CD14-positive monocyte (primary cell): ENCODE measurements at regions not wholly inside any gene's neighbourhood (a gene's known extent, or its start where the extent isn't known, plus 50 kb on each side); places are given as distances from the start of the nearest gene placed in this dataset.
"Not testable (repeated sequence)": the region's sequence is repeated elsewhere in the genome, so short reads cannot be mapped to it uniquely, and the experiment has no call there.

Experiments used
- DNase-seq, 3 donors: peaks; one replicate each; pipeline ENCODE4 v3.0.0-alpha.2; 2011 to 2022
- H2AFZ ChIP-seq: 2 replicates; pipeline ENCODE4 v1.6.0; 2012; ENCODE audit warnings: mild to moderate bottlenecking, low read depth, low read length, inconsistent platforms; ENCODE audit not compliant: insufficient read depth, poor library complexity, severe bottlenecking
- H3K27ac ChIP-seq, 2 donors: 1 replicate in 1 of 2; 2 replicates in 1 of 2; pipeline ENCODE4 v1.5.1; 2012 to 2013; ENCODE audit warnings: low read length in 2 of 2, control low read depth in 1 of 2, inconsistent platforms in 1 of 2, low read depth in 1 of 2, mild to moderate bottlenecking in 1 of 2
- H3K27me3 ChIP-seq, 2 donors: one replicate each; pipeline versions ENCODE4 v1.6.0 to v1.6.1; 2011 to 2013; ENCODE audit warnings: low read length in 2 of 2; ENCODE audit not compliant: control insufficient read depth in 2 of 2, insufficient read depth in 2 of 2
- H3K36me3 ChIP-seq, 2 donors: replicated peaks in 1 of 2; 1 replicate in 1 of 2; 2 replicates in 1 of 2; pipeline versions ENCODE4 v1.5.1 to v1.6.1; 2012 to 2013; ENCODE audit warnings: low read length in 2 of 2, control low read depth in 1 of 2, inconsistent platforms in 1 of 2, mild to moderate bottlenecking in 1 of 2; ENCODE audit not compliant: insufficient read depth in 2 of 2, control insufficient read depth in 1 of 2
- H3K4me1 ChIP-seq, 2 donors: 1 replicate in 1 of 2; 2 replicates in 1 of 2; pipeline versions ENCODE4 v1.5.1 to v1.6.1; 2012 to 2013; ENCODE audit warnings: low read length in 2 of 2, control low read depth in 1 of 2, inconsistent platforms in 1 of 2, mild to moderate bottlenecking in 1 of 2, moderate library complexity in 1 of 2; ENCODE audit not compliant: insufficient read depth in 2 of 2, control insufficient read depth in 1 of 2
- H3K4me2 ChIP-seq: replicated peaks from 2 replicates; pipeline ENCODE3; 2012; ENCODE audit warnings: low read length, moderate library complexity, mild to moderate bottlenecking; ENCODE audit not compliant: poor library complexity, severe bottlenecking; ENCODE audit errors: extremely low read depth
- H3K4me3 ChIP-seq, 3 experiments: fragments of 200-600 bp in 1 of 3; sonication (generic) in 1 of 3; replicated peaks in 1 of 3; 1 replicate in 2 of 3; 2 replicates in 1 of 3; pipeline ENCODE4 v1.5.1; 2011 to 2013; ENCODE audit warnings: low read length in 3 of 3, mild to moderate bottlenecking in 3 of 3, control low read depth in 2 of 3, low read depth in 2 of 3, inconsistent platforms in 1 of 3, moderate library complexity in 1 of 3
- H3K79me2 ChIP-seq: 2 replicates; pipeline ENCODE4 v1.6.0; 2012; ENCODE audit warnings: mild to moderate bottlenecking, control low read depth, inconsistent platforms, low read length, moderate library complexity; ENCODE audit not compliant: insufficient read depth
- H3K9ac ChIP-seq: 2 replicates; pipeline ENCODE4 v1.6.0; 2017; ENCODE audit warnings: low read length, mild to moderate bottlenecking; ENCODE audit not compliant: insufficient read depth, poor library complexity, severe bottlenecking
- H3K9me3 ChIP-seq, 2 donors: replicated peaks in 1 of 2; 1 replicate in 1 of 2; 2 replicates in 1 of 2; pipeline versions ENCODE4 v1.5.1 to v1.6.1; 2012 to 2013; ENCODE audit warnings: low read length in 2 of 2, control low read depth in 1 of 2; ENCODE audit not compliant: control insufficient read depth in 1 of 2, insufficient read depth in 1 of 2
- H4K20me1 ChIP-seq: 2 replicates; pipeline ENCODE4 v1.6.0; 2012; ENCODE audit warnings: mild to moderate bottlenecking, low read length, control low read depth, moderate library complexity; ENCODE audit not compliant: insufficient read depth
- H3K27ac Mint-ChIP-seq, 7 donors: one replicate each; pipeline ENCODE4 v1.8.0; 2020; ENCODE audit warnings: mild to moderate bottlenecking in 7 of 7, mixed read lengths in 7 of 7, moderate library complexity in 6 of 7, inconsistent platforms in 2 of 7
- H3K27me3 Mint-ChIP-seq, 3 donors: one replicate each; pipeline ENCODE4 v1.8.0; 2021 to 2022; ENCODE audit warnings: low read depth in 3 of 3, mild to moderate bottlenecking in 3 of 3, mixed read lengths in 3 of 3, moderate library complexity in 3 of 3, inconsistent platforms in 1 of 3
- H3K36me3 Mint-ChIP-seq, 2 donors: one replicate each; pipeline ENCODE4 v1.8.0; 2020; ENCODE audit warnings: mixed read lengths in 2 of 2, inconsistent platforms in 1 of 2, mild to moderate bottlenecking in 1 of 2
- H3K4me1 Mint-ChIP-seq: one replicate; pipeline ENCODE4 v1.8.0; 2020; ENCODE audit warnings: mild to moderate bottlenecking, mixed read lengths
- H3K4me3 Mint-ChIP-seq, 2 donors: one replicate each; pipeline ENCODE4 v1.8.0; 2020; ENCODE audit warnings: mild to moderate bottlenecking in 2 of 2, mixed read lengths in 2 of 2, moderate library complexity in 1 of 2
- H3K9me3 Mint-ChIP-seq, 7 donors: one replicate each; pipeline ENCODE4 v1.8.0; 2020 to 2022; ENCODE audit warnings: mixed read lengths in 7 of 7, mild to moderate bottlenecking in 6 of 7, moderate library complexity in 6 of 7, inconsistent platforms in 2 of 7
- WGBS: methylation state at CpG from one replicate; pipeline ENCODE4 v1.1.5; 2013; ENCODE audit warnings: missing lambda C conversion rate; ENCODE audit not compliant: insufficient coverage; 5-methylcytosine and 5-hydroxymethylcytosine counted together
- intact Hi-C, 2 donors: fragments of 100-400 bp; cut with micrococcal nuclease; formaldehyde crosslinking; loops; one replicate each; pipeline versions ENCODE4 v1.15.0 to v1.15.1; 2023
- TF ChIP-seq, protein P1 (sequence below): fragments of 200-600 bp; IDR thresholded peaks from one replicate; pipeline ENCODE4 v1.8.0; 2022; ENCODE audit warnings: antibody characterized with exemption, mild to moderate bottlenecking

DNA sequence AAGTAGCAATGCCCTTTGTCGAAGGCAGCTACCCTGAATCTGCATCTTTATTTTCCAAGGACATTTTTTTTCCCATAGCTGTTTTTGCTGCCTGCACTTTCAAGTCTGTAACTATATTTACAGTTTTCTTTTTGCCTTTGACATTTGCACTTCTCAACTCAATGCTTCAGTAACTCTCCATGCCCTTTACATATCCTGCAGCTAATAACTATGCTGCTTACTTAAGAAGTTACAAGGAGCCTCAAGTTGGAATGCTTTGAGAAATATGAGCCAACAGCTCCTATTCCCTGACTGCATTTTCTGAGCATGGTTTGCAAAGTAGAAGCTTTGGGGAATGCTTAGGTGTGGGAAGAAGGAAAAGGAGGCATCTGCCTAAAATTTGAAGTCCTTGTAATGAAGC is 194.8 kb upstream of the TRPC7 start:
- H3K9ac ChIP-seq = no peak overlapping the region
- intact Hi-C loops = no loop called here
- 100% methylated on average over 1 of the region's 1 CpG for WGBS
- H3K4me3 Mint-ChIP-seq = no peak overlapping the region
- no peak for DNase-seq
- H3K27me3 ChIP-seq = no peaks in the 10 kb centered on the region
- H3K27ac ChIP-seq = no peak overlapping the region
- TF ChIP-seq, protein P1, sequence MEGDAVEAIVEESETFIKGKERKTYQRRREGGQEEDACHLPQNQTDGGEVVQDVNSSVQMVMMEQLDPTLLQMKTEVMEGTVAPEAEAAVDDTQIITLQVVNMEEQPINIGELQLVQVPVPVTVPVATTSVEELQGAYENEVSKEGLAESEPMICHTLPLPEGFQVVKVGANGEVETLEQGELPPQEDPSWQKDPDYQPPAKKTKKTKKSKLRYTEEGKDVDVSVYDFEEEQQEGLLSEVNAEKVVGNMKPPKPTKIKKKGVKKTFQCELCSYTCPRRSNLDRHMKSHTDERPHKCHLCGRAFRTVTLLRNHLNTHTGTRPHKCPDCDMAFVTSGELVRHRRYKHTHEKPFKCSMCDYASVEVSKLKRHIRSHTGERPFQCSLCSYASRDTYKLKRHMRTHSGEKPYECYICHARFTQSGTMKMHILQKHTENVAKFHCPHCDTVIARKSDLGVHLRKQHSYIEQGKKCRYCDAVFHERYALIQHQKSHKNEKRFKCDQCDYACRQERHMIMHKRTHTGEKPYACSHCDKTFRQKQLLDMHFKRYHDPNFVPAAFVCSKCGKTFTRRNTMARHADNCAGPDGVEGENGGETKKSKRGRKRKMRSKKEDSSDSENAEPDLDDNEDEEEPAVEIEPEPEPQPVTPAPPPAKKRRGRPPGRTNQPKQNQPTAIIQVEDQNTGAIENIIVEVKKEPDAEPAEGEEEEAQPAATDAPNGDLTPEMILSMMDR = no peak
- no peaks in the 10 kb centered on the region for H3K79me2 ChIP-seq
- H3K36me3 ChIP-seq = no peaks in the 10 kb centered on the region
- peaks cover 2 to 16% (median 10%) of the 10 kb centered on the region in 7 donors for H3K9me3 Mint-ChIP-seq
- H4K20me1 ChIP-seq = no peaks in the 10 kb centered on the region
- no peaks in the 10 kb centered on the region for H3K4me1 ChIP-seq
- H3K4me2 ChIP-seq = no peak overlapping the region
- H3K36me3 Mint-ChIP-seq = no peaks in the 10 kb centered on the region
- H3K4me1 Mint-ChIP-seq = peaks cover 2% of the 10 kb centered on the region
- H2AFZ ChIP-seq = no peak overlapping the region
- no peak overlapping the region for H3K4me3 ChIP-seq
- peaks cover 0 to 17% of the 10 kb centered on the region in 2 donors for H3K9me3 ChIP-seq
- H3K27ac Mint-ChIP-seq = no peak overlapping the region
- peaks cover 0 to 2% (median 0%) of the 10 kb centered on the region in 3 donors for H3K27me3 Mint-ChIP-seq

DNA sequence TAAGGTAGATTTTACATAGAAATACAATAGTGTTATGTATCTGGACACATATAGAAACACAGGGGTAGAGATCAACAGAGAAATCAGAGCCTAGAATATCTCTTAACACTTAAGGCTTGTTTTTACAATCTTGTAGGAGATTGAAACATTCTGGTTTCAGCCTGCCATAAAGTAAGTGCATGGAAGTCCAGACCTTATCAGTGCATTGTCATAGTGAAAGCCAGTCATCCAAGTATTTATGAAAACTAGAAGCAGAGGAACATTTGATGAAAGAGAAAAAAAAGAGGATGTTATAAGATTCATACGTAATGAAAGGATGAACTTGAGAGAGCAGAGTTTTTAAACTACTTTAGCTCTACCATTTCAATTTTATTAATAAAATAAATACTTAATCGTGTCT is 194.3 kb upstream of the TRPC7 start:
- peaks cover 0 to 2% (median 0%) of the 10 kb centered on the region in 3 donors for H3K27me3 Mint-ChIP-seq
- Histone ChIP-seq H3K4me3 (no peak overlapping the region), H3K4me1 (no peaks in the 10 kb centered on the region), H3K9me3 (peaks cover 0 to 17% of the 10 kb centered on the region in 2 donors), H3K36me3 (no peaks in the 10 kb centered on the region), H3K27me3 (no peaks in the 10 kb centered on the region), H3K27ac (no peak overlapping the region), H3K79me2 (no peaks in the 10 kb centered on the region), H4K20me1 (no peaks in the 10 kb centered on the region), H2AFZ (no peak overlapping the region), H3K4me2 (no peak overlapping the region), H3K9ac (no peak overlapping the region)
- no peak overlapping the region for H3K27ac Mint-ChIP-seq
- no peak for DNase-seq
- H3K9me3 Mint-ChIP-seq = peaks cover 2 to 16% (median 13%) of the 10 kb centered on the region in 7 donors
- TF ChIP-seq, protein P1 = no peak
- 86% methylated on average over 1 of the region's 2 CpGs for WGBS
- no peaks in the 10 kb centered on the region for H3K36me3 Mint-ChIP-seq
- peaks cover 2% of the 10 kb centered on the region for H3K4me1 Mint-ChIP-seq
- intact Hi-C loops = no loop called here
- H3K4me3 Mint-ChIP-seq = no peak overlapping the region

GRCh38 chr5:136547096-136547495 is 181.8 kb upstream of the TRPC7 start:
- H3K4me1 Mint-ChIP-seq, H3K36me3 Mint-ChIP-seq, H4K20me1 ChIP-seq, H3K9me3 ChIP-seq, H3K27ac ChIP-seq, H3K27me3 Mint-ChIP-seq, H3K4me3 ChIP-seq, H3K9ac ChIP-seq, H3K27ac Mint-ChIP-seq, H3K36me3 ChIP-seq, DNase-seq, intact Hi-C loops, H3K27me3 ChIP-seq, H2AFZ ChIP-seq, H3K79me2 ChIP-seq, H3K4me2 ChIP-seq, H3K4me3 Mint-ChIP-seq, H3K4me1 ChIP-seq: not testable (repeated sequence)
- H3K9me3 Mint-ChIP-seq = peaks cover 9 to 21% (median 14%) of the 10 kb centered on the region in 7 donors
- 100% methylated on average over 2 of the region's 2 CpGs for WGBS
